Panc1 (cell line): ENCODE measurements at regions not wholly inside any gene's neighbourhood (a gene's known extent, or its start where the extent isn't known, plus 50 kb on each side); places are given as distances from the start of the nearest gene placed in this dataset.

Experiments used
- CTCF ChIP-seq: fragments of 450-650 bp; IDR thresholded peaks from 2 replicates; pipeline ENCODE4 v1.5.1; 2017; ENCODE audit warnings: mild to moderate bottlenecking
- REST ChIP-seq, 2 experiments: IDR thresholded peaks; 2 replicates each; pipeline ENCODE4 v1.6.1; 2011 to 2012; ENCODE audit warnings: low read depth in 2 of 2, control low read depth in 1 of 2, low read length in 1 of 2, mild to moderate bottlenecking in 1 of 2, moderate library complexity in 1 of 2; ENCODE audit not compliant: insufficient read depth in 1 of 2
- SIN3A ChIP-seq: IDR thresholded peaks from 2 replicates; pipeline ENCODE4 v1.6.1; 2012; ENCODE audit warnings: low read depth, mild to moderate bottlenecking, low read length, moderate library complexity, borderline replicate concordance; ENCODE audit not compliant: insufficient read depth

GRCh38 chr13:50529154-50529882 lies 314.2 kb downstream of the DLEU7 start:
- TF ChIP-seq CTCF, result no peak
- TF ChIP-seq REST (IDR thresholded peaks at IDR 0.05; ENCODE audit: insufficient read depth in 1 of 2, low read depth in 2 of 2, low read length in 1 of 2), result no peak
- no peak for TF ChIP-seq SIN3A
